Fibroblast of lung (primary cell): ENCODE measurements at regions not wholly inside any gene's neighbourhood (a gene's known extent, or its start where the extent isn't known, plus 50 kb on each side); places are given as distances from the start of the nearest gene placed in this dataset.

Source experiments
- DNase-seq, 2 donors: peaks; one replicate each; pipeline versions ENCODE4 v3.0.0 to v3.0.0-alpha.2; 2010; ENCODE audit warnings: low read depth in 2 of 2
- H2AFZ ChIP-seq: 2 replicates; pipeline ENCODE4 v1.5.1; 2012; ENCODE audit warnings: low read length, control low read depth, inconsistent platforms
- H3K27ac ChIP-seq: 2 replicates; pipeline ENCODE4 v1.5.1; 2011; ENCODE audit warnings: low read length, control low read depth; ENCODE audit not compliant: insufficient read depth
- H3K27me3 ChIP-seq: 2 replicates; pipeline ENCODE4 v1.5.1; 2011; ENCODE audit warnings: mild to moderate bottlenecking, low read length; ENCODE audit not compliant: control insufficient read depth, insufficient read depth
- H3K36me3 ChIP-seq: 2 replicates; pipeline ENCODE4 v1.5.1; 2011; ENCODE audit warnings: low read length; ENCODE audit not compliant: control insufficient read depth, insufficient read depth
- H3K4me1 ChIP-seq: 2 replicates; pipeline ENCODE4 v1.5.1; 2011; ENCODE audit warnings: low read length; ENCODE audit not compliant: control insufficient read depth, insufficient read depth; ENCODE audit errors: extremely low read depth
- H3K4me2 ChIP-seq: 2 replicates; pipeline ENCODE4 v1.5.1; 2011; ENCODE audit warnings: low read length, control low read depth; ENCODE audit not compliant: insufficient read depth; ENCODE audit errors: extremely low read depth
- H3K4me3 ChIP-seq, 4 experiments: fragments of 200-600 bp in 1 of 4; sonication (generic) in 1 of 4; replicated peaks in 1 of 4; 2 replicates each; pipeline ENCODE4 v1.5.1; 2011 to 2016; ENCODE audit warnings: low read length in 4 of 4, low read depth in 3 of 4, mild to moderate bottlenecking in 3 of 4, control low read depth in 2 of 4, inconsistent platforms in 1 of 4, mixed read lengths in 1 of 4; ENCODE audit not compliant: insufficient read depth in 1 of 4; ENCODE audit errors: control extremely low read depth in 1 of 4
- H3K79me2 ChIP-seq: 2 replicates; pipeline ENCODE4 v1.5.1; 2012; ENCODE audit warnings: mild to moderate bottlenecking, low read length, inconsistent platforms; ENCODE audit not compliant: control insufficient read depth, insufficient read depth
- H3K9ac ChIP-seq: 2 replicates; pipeline ENCODE4 v1.5.1; 2011; ENCODE audit warnings: mild to moderate bottlenecking, low read length, control low read depth; ENCODE audit not compliant: insufficient read depth
- H3K9me3 ChIP-seq: 2 replicates; pipeline ENCODE4 v1.5.1; 2012; ENCODE audit warnings: low read depth, low read length; ENCODE audit not compliant: control insufficient read depth, insufficient read depth
- H4K20me1 ChIP-seq: 2 replicates; pipeline ENCODE4 v1.5.1; 2011; ENCODE audit warnings: low read length; ENCODE audit not compliant: control insufficient read depth, insufficient read depth; ENCODE audit errors: extremely low read depth
- CTCF ChIP-seq, 2 donors: IDR thresholded peaks in 1 of 2; conservative IDR thresholded peaks in 1 of 2; 1 replicate in 1 of 2; 2 replicates in 1 of 2; pipeline ENCODE4 v1.5.1; 2011 to 2012; ENCODE audit warnings: low read length in 2 of 2, control low read depth in 1 of 2, inconsistent platforms in 1 of 2, low read depth in 1 of 2, mild to moderate bottlenecking in 1 of 2
- EZH2 ChIP-seq: IDR thresholded peaks from 2 replicates; pipeline ENCODE4 v1.5.1; 2012; ENCODE audit warnings: low read length, control low read depth, mild to moderate bottlenecking; ENCODE audit errors: missing control alignments

- Histone ChIP-seq H3K36me3 (no peaks in the 10 kb centered on the region), H3K27ac (no peak overlapping the region), H3K4me3 (no peak overlapping the region), H3K4me1 (no peaks in the 10 kb centered on the region), H2AFZ (no peak overlapping the region), H4K20me1 (no peaks in the 10 kb centered on the region), H3K79me2 (no peaks in the 10 kb centered on the region), H3K9ac (no peak overlapping the region), H3K4me2 (no peak overlapping the region), H3K27me3 (peaks cover 7% of the 10 kb centered on the region), H3K9me3 (no peaks in the 10 kb centered on the region)
- no peak for DNase-seq
- no peak for TF ChIP-seq EZH2
- TF ChIP-seq CTCF (conservative IDR thresholded peaks at IDR 0.05 in 1 of 2, IDR thresholded peaks at IDR 0.05 in 1 of 2; ENCODE audit: low read depth in 1 of 2, low read length in 2 of 2) = no peak
These were observed 216.3 kb upstream of the NLRP1 start for GRCh38 chr17:5800646-5801045.

- Histone ChIP-seq H3K27me3 (peaks cover 7% of the 10 kb centered on the region), H2AFZ (no peak overlapping the region), H4K20me1 (no peaks in the 10 kb centered on the region), H3K79me2 (no peaks in the 10 kb centered on the region), H3K9ac (no peak overlapping the region), H3K27ac (no peak overlapping the region), H3K4me1 (no peaks in the 10 kb centered on the region), H3K36me3 (no peaks in the 10 kb centered on the region), H3K4me2 (no peak overlapping the region), H3K9me3 (no peaks in the 10 kb centered on the region), H3K4me3 (no peak overlapping the region)
- DNase-seq = no peak
- TF ChIP-seq CTCF (conservative IDR thresholded peaks at IDR 0.05 in 1 of 2, IDR thresholded peaks at IDR 0.05 in 1 of 2; ENCODE audit: low read depth in 1 of 2, low read length in 2 of 2) (no peak), EZH2 (no peak)
These were observed 219.9 kb upstream of the NLRP1 start for GRCh38 chr17:5804251-5804650.

- TF ChIP-seq CTCF (conservative IDR thresholded peaks at IDR 0.05 in 1 of 2, IDR thresholded peaks at IDR 0.05 in 1 of 2; ENCODE audit: low read depth in 1 of 2, low read length in 2 of 2) (no peak), EZH2 (no peak)
- H3K4me3 ChIP-seq = no peak overlapping the region
- no peak overlapping the region for H3K4me2 ChIP-seq
- no peak overlapping the region for H3K9ac ChIP-seq
- no peaks in the 10 kb centered on the region for H3K4me1 ChIP-seq
- H3K27ac ChIP-seq = no peak overlapping the region
- DNase-seq = no peak
- H3K36me3 ChIP-seq = no peaks in the 10 kb centered on the region
- no peak overlapping the region for H2AFZ ChIP-seq
- H3K79me2 ChIP-seq = no peaks in the 10 kb centered on the region
- no peaks in the 10 kb centered on the region for H3K27me3 ChIP-seq
- H4K20me1 ChIP-seq = no peaks in the 10 kb centered on the region
- H3K9me3 ChIP-seq = no peaks in the 10 kb centered on the region
These were observed 224.7 kb upstream of the NLRP1 start for GRCh38 chr17:5809056-5809455.
